NCI-H524 treated with DMSO at 0.1 percent for 48 hours (cell line): ENCODE measurements at regions not wholly inside any gene's neighbourhood (a gene's known extent, or its start where the extent isn't known, plus 50 kb on each side); places are given as distances from the start of the nearest gene placed in this dataset.
"Not testable (repeated sequence)": the region's sequence is repeated elsewhere in the genome, so short reads cannot be mapped to it uniquely, and the experiment has no call there.

Source experiments
- DNase-seq: peaks from one replicate; lab custom pipeline; 2025; lab: John Stamatoyannopoulos, UW

GRCh38 chr5:25568989-25569625 is 924.3 kb upstream of the CDH10 start:
- no peak for DNase-seq

- no peak for DNase-seq
Measured at GRCh38 chr5:25568294-25568693, 923.5 kb upstream of the CDH10 start.

GRCh38 chr5:25567881-25568280 is 923.1 kb upstream of the CDH10 start:
- DNase-seq, result no peak

GRCh38 chr5:25562656-25563055 is 917.9 kb upstream of the CDH10 start:
- DNase-seq, result no peak

- no peak for DNase-seq
Measured at GRCh38 chr5:25554077-25554476, 909.3 kb upstream of the CDH10 start.

GRCh38 chr5:25552871-25553481 is 908.2 kb upstream of the CDH10 start:
- no peak for DNase-seq

GRCh38 chr5:25550793-25551192 is 906.0 kb upstream of the CDH10 start:
- DNase-seq, result no peak

GRCh38 chr5:25544652-25545249 is 900.0 kb upstream of the CDH10 start:
- peak; percentile 40 for DNase-seq

GRCh38 chr5:25540628-25541027 is 895.9 kb upstream of the CDH10 start:
- no peak for DNase-seq

- no peak for DNase-seq
Measured at GRCh38 chr5:25539536-25539935, 894.8 kb upstream of the CDH10 start.

GRCh38 chr5:25536461-25536860 is 891.7 kb upstream of the CDH10 start:
- DNase-seq, result not testable (repeated sequence)

GRCh38 chr5:25516141-25516540 is 871.4 kb upstream of the CDH10 start:
- DNase-seq, result peak; percentile 77

GRCh38 chr5:25515525-25515924 is 870.7 kb upstream of the CDH10 start:
- DNase-seq, result peak; percentile 18

GRCh38 chr5:25510692-25511091 is 865.9 kb upstream of the CDH10 start:
- not testable (repeated sequence) for DNase-seq

- DNase-seq, result not testable (repeated sequence)
Measured at GRCh38 chr5:25508011-25508410, 863.2 kb upstream of the CDH10 start.

GRCh38 chr5:25500635-25501034 is 855.9 kb upstream of the CDH10 start:
- DNase-seq, result no peak

- DNase-seq, result no peak
Measured at GRCh38 chr5:25489834-25490538, 845.2 kb upstream of the CDH10 start.

GRCh38 chr5:25488119-25488518 is 843.3 kb upstream of the CDH10 start:
- no peak for DNase-seq

- no peak for DNase-seq
Measured at GRCh38 chr5:25484391-25484790, 839.6 kb upstream of the CDH10 start.

- no peak for DNase-seq
Measured at GRCh38 chr5:25481463-25481862, 836.7 kb upstream of the CDH10 start.

- DNase-seq, result no peak
Measured at GRCh38 chr5:25459082-25459481, 814.3 kb upstream of the CDH10 start.

GRCh38 chr5:25458628-25459027 is 813.9 kb upstream of the CDH10 start:
- DNase-seq, result no peak

GRCh38 chr5:25453500-25453899 is 808.7 kb upstream of the CDH10 start:
- no peak for DNase-seq
